GM21576 (cell line): ENCODE measurements at regions not wholly inside any gene's neighbourhood (a gene's known extent, or its start where the extent isn't known, plus 50 kb on each side); places are given as distances from the start of the nearest gene placed in this dataset.
"Not testable (repeated sequence)": the region's sequence is repeated elsewhere in the genome, so short reads cannot be mapped to it uniquely, and the experiment has no call there.

Source experiments
- ATAC-seq: cut with Tn5 transposase; IDR thresholded peaks from one replicate; pipeline ENCODE4 v1.9.1; 2021; ENCODE audit warnings: mild to moderate bottlenecking, moderate library complexity; ENCODE audit not compliant: unreplicated experiment

DNA sequence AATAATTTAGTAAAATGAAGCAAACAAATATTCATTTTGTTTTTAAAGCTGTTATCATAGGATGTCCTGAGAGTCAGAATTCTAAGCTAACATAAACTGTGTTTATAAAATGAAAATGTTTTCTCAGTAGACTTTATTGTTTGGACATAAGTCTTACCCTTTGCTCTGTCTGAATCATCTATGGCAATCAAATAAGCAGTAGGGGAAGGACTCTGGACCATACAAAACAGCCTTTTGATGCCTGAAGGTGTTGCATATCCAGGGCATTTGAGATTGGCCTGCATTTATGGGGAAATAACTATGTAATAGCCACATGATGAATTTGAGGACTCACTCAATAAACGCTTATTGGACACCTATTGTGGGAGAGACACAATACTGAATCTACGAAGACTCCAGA is 123.0 kb upstream of the ATP5MC3 start:
- no peak for ATAC-seq

GRCh38 chr2:175293776-175294175 is 112.3 kb upstream of the ATP5MC3 start:
- ATAC-seq: no peak

DNA sequence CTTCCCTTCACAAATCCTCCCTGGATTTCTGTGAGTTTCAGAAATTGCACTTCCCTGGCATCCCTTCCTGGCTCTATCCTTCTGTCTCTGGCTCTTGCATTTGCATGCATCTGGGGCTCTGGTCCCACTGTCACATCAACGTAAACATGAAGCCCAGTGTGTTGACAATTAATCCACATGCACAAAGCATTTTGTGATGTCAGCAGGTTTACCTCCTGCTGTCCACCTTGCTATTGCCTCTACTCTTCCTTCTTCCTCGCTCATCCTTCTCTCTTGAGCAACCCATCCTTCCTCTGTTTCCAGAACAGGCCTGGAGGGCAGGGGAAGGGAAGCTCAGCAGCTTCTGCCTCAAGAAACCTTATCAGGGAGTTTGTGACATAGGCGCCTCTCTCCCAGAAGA is 111.7 kb upstream of the ATP5MC3 start:
- ATAC-seq: no peak

DNA sequence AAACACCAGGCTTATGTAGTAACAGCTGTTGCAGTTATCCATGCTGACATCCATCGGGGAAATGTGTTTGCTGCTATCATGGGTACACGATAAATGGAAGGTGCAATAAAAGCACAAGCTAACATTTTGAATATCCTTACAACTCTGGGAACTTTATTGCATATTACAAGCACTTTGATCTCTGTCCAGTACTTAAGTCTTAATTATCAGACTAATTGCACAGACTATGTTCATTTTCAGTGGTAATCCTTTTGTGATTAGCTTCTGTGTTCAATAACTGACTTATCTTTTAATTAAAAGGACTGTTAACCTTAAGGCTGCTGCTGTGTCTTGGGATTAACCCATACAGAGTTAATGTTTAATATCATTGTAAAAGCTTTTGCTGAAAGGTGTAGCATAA is 101.4 kb upstream of the ATP5MC3 start:
- ATAC-seq: no peak

- peak; percentile 59 for ATAC-seq
Observed at GRCh38 chr2:175282300-175282699, 100.8 kb upstream of the ATP5MC3 start.

DNA sequence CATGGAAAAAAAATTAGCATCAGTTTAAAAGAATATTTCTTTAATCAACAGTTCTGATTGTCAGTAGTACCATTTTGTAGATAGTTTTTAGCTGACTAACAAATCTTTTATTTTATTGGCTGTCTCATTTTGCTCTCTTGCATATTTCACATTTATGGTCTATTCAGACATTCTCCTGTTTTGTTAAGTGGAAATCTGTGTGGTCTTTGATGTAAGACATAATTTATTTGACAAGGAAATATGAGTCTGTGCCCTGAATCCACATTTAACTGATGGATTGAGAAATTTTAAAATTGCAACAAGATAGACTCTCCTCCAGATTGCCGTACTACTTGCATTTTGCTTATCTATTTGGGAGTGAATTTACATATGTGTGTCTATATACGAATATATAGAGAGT is 96.3 kb upstream of the ATP5MC3 start:
- no peak for ATAC-seq

DNA sequence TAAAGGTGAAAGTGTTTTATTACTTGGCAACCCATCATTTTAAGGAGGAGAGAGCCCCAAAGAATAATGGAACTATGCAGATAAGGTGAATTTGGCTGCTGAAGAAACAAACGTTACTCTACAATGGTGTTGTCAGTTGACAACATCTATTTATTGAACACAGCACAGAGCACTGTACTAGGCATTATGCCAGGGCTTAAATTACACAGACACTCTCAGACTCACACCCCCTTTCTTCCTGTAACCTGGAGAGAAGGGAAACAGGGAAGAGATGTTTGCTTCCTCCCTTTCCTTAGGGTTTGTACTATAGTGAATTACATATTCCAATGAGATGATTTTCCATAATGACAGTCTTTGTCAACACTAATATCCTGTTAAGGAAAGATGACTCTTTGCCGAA is 94.0 kb upstream of the ATP5MC3 start:
- ATAC-seq: no peak

GRCh38 chr2:175259164-175259563 is 77.7 kb upstream of the ATP5MC3 start:
- ATAC-seq: no peak

DNA sequence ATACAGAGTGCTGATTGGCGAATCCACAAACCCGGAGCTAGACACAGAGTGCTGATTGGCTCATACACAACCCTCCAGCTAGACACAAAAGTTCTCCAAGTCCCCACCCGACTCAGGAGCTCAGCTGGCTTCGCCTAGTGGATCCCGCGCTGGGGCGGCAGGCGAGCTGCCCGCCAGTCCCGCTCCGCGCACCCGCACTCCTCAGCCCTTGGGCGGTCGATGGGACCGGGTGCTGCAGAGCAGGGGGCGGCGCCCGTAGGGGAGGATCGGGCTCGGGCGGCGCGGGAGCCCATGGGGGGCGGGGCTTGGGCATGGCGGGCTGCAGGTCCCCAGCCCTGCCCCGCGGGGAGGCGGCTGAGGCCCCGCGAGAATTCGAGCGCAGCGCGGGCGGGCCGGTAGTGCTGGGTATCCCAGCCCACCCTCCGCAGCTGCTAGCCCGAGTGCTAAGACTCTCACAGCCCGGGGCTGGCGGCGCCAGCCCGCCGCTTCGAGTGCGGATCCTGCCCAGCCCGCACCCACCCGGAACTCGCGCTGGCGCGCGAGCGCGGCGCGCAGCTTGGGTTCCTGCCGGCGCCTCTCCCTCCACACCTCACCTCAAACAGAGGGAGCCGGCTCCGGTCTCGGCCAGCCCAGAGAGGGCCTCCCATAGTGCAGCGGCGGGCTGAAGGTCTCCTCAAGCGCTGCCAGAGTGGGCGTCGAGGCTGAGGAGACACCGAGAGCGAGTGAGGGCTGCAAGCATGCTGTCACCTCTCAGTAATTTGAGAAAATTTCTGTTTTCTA is 75.5 kb upstream of the ATP5MC3 start:
- ATAC-seq: no peak

- not testable (repeated sequence) for ATAC-seq
Observed at GRCh38 chr2:175256391-175256790, 74.9 kb upstream of the ATP5MC3 start.

GRCh38 chr2:175253871-175254270 is 72.4 kb upstream of the ATP5MC3 start:
- no peak for ATAC-seq

DNA sequence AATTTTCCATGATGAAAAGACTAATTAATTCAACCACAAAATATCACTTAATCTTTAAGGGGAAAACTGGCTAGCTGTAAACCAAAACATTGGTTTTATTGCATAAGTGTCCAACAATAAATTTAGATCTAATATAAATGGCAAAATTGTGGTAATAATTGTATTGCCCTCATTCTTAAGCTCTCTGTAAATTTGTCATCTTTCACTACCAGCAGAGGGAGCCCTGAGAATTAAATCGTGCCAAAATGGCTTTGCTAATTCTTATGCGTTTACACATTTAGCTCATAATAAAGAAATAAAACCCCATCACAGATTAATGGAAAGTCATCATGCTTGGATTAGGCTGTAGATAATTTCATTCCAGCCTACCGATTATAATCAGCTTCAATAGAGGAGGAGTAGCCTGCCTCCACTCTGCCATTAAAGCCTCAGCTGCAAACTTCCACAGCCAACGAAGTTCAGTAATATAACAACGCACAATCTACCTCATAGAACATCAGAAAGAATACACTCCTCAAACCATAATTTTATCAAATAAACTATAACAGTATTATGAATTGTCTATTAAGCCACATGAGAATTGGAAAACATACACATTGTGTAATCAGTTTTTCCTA is 70.0 kb upstream of the ATP5MC3 start:
- ATAC-seq: no peak

DNA sequence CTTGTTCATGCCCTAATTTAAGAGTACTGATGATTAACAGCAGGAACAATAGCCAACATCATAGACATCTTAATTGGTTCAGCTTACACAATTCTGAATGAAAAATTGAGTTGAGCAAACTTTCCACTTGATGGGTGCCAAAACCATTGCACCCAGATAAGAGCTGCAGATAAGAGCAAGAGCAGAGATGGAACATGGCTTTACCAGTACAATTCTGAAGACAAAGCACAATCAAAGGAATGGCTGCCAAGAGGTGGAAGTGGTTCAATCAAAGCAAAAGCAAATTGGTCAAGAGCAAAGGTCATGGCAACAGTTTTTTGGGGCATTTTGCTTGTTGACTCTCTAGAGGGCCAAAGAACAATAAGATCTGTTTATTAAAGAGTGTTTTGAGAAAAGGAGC is 65.6 kb upstream of the ATP5MC3 start:
- ATAC-seq: no peak

- ATAC-seq: no peak
Observed at GRCh38 chr2:175244697-175245096, 63.2 kb upstream of the ATP5MC3 start.

DNA sequence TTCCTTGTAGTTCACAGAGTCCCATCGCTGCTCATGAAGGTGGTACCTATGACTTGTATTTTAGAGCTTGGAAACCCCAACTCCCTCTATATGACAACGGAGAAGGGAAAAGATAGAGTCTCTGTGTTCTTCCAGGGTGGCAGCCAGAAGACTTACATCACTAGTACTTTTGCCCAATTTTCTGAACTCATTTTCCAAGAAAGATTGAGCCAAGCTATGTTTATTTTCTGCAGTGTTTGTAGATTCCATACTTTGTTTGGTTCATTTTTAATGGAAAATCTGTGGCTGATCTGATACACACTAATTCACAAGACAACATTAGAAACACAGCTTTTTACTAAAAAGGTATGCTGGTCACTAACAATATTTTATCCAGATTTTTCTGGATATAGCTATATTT is 60.2 kb upstream of the ATP5MC3 start:
- ATAC-seq: no peak

GRCh38 chr2:175240033-175240432 is 58.5 kb upstream of the ATP5MC3 start:
- not testable (repeated sequence) for ATAC-seq

- ATAC-seq: no peak
Observed at GRCh38 chr2:175236930-175237329, 55.4 kb upstream of the ATP5MC3 start.

GRCh38 chr2:175234650-175235049 is 53.1 kb upstream of the ATP5MC3 start:
- ATAC-seq: peak; percentile 80

DNA sequence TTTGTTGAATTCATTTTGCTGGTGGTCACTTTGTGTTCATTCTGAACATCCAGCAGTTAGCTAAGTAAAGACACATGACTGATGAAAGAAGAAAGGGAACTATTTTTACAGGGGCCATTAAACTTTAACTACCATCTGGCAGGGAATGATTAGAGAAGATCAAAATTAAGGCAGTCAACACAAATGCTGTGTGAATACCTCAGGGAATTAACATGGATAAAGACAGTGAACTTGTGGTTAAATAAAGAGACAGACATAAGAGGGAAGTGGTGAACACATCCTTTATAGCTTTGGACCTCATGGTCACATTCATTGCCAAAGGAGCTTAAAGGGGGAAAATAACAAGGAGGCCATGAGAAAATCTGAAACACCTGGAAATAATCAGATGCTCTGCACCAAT is 52.6 kb upstream of the ATP5MC3 start:
- ATAC-seq: no peak

DNA sequence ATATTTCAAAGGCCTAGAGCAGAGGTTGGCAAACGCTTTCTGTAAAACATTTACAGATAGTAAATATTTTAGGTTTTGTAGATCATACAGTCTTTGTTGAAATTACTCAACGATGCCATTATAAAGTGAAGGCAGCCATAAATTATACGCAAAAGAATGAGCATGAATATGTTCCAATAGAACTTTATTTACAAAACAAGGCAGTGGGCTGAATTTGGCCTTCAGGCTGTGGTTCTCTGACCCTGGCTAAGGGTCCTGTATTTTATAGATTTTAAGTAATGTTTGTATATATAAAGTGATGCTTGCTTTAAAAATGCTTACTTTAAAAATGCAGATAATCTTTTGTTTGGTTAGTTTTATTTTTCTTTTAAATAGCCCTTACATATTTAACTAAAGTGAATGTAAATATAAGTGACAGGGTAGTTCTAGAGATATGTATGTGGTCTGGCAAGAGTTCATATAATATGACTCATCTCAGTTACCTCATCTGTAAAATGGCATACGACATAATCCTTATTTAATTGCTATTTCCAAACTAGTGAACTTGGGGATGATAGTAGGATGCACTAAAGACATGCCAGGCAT is 51.7 kb upstream of the ATP5MC3 start:
- no peak for ATAC-seq
